DND-41 (cell line): ENCODE measurements at regions not wholly inside any gene's neighbourhood (a gene's known extent, or its start where the extent isn't known, plus 50 kb on each side); places are given as distances from the start of the nearest gene placed in this dataset.

ENCODE experiments used
- EZH2 ChIP-seq: IDR thresholded peaks from 3 replicates; pipeline ENCODE4 v1.6.1; 2012; ENCODE audit warnings: borderline replicate concordance, low read depth, mild to moderate bottlenecking, moderate library complexity, low read length, inconsistent platforms; ENCODE audit not compliant: severe bottlenecking
- TF ChIP-seq, protein P1 (sequence below): IDR thresholded peaks from 2 replicates; pipeline ENCODE4 v1.5.1; 2012; ENCODE audit warnings: borderline replicate concordance, low read length, moderate library complexity, mild to moderate bottlenecking; ENCODE audit not compliant: poor library complexity, severe bottlenecking; ENCODE audit errors: extremely low read depth

- TF ChIP-seq, protein P1, sequence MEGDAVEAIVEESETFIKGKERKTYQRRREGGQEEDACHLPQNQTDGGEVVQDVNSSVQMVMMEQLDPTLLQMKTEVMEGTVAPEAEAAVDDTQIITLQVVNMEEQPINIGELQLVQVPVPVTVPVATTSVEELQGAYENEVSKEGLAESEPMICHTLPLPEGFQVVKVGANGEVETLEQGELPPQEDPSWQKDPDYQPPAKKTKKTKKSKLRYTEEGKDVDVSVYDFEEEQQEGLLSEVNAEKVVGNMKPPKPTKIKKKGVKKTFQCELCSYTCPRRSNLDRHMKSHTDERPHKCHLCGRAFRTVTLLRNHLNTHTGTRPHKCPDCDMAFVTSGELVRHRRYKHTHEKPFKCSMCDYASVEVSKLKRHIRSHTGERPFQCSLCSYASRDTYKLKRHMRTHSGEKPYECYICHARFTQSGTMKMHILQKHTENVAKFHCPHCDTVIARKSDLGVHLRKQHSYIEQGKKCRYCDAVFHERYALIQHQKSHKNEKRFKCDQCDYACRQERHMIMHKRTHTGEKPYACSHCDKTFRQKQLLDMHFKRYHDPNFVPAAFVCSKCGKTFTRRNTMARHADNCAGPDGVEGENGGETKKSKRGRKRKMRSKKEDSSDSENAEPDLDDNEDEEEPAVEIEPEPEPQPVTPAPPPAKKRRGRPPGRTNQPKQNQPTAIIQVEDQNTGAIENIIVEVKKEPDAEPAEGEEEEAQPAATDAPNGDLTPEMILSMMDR = no peak
- no peak for TF ChIP-seq EZH2
Measured at GRCh38 chr4:27251771-27252170, 391.1 kb downstream of the STIM2 start.
